HEK293 (cell line): ENCODE measurements at regions not wholly inside any gene's neighbourhood (a gene's known extent, or its start where the extent isn't known, plus 50 kb on each side); places are given as distances from the start of the nearest gene placed in this dataset.

Experiments
- KLF10 ChIP-seq: fragments of 450-650 bp; IDR thresholded peaks from 2 replicates; pipeline ENCODE4 v1.5.1; 2018; ENCODE audit warnings: missing biosample characterization, mild to moderate bottlenecking, missing genetic modification characterization
- MEIS1 ChIP-seq: sonication (generic); formaldehyde crosslinking; IDR thresholded peaks from 2 replicates; pipeline ENCODE4 v1.8.1; 2022; ENCODE audit warnings: missing genetic modification reagents, mild to moderate bottlenecking, borderline replicate concordance
- MYNN ChIP-seq: fragments of 450-650 bp; formaldehyde crosslinking; IDR thresholded peaks from 2 replicates; pipeline ENCODE4 v1.5.1; 2016; ENCODE audit warnings: missing biosample characterization, missing genetic modification characterization, borderline replicate concordance
- ZNF184 ChIP-seq: fragments of 450-650 bp; IDR thresholded peaks from 2 replicates; pipeline ENCODE4 v1.5.1; 2018; ENCODE audit warnings: missing biosample characterization, mild to moderate bottlenecking, missing genetic modification characterization
- ZNF19 ChIP-seq: fragments of 450-650 bp; formaldehyde crosslinking; IDR thresholded peaks from 2 replicates; pipeline ENCODE4; 2016; ENCODE audit warnings: missing biosample characterization, missing genetic modification characterization, low read depth
- ZNF24 ChIP-seq: fragments of 450-650 bp; formaldehyde crosslinking; IDR thresholded peaks from 2 replicates; pipeline ENCODE4 v1.5.1; 2016; ENCODE audit warnings: missing biosample characterization, missing genetic modification characterization
- ZNF266 ChIP-seq: fragments of 450-650 bp; formaldehyde crosslinking; IDR thresholded peaks from 2 replicates; pipeline ENCODE4 v1.5.1; 2016; ENCODE audit warnings: missing biosample characterization, missing genetic modification characterization, low read depth
- ZNF274 ChIP-seq, 2 experiments: fragments of 200-500 bp in 1 of 2; fragments of 450-650 bp in 1 of 2; sonication (Bioruptor generic) in 1 of 2; formaldehyde crosslinking in 1 of 2; IDR thresholded peaks; 2 replicates each; pipeline versions ENCODE4 v1.5.1 to v1.6.1; 2014 to 2016; ENCODE audit warnings: borderline replicate concordance in 1 of 2, inconsistent platforms in 1 of 2, low read length in 1 of 2, missing biosample characterization in 1 of 2, missing genetic modification characterization in 1 of 2
- ZNF621 ChIP-seq: fragments of 450-650 bp; formaldehyde crosslinking; IDR thresholded peaks from 2 replicates; pipeline ENCODE4 v1.5.1; 2017; ENCODE audit warnings: missing biosample characterization, missing genetic modification characterization
- ZNF777 ChIP-seq: fragments of 450-650 bp; formaldehyde crosslinking; IDR thresholded peaks from 2 replicates; pipeline ENCODE4 v1.5.1; 2017; ENCODE audit warnings: missing biosample characterization, missing genetic modification characterization, borderline replicate concordance
- TF ChIP-seq, protein P1 (sequence below): fragments of 450-650 bp; formaldehyde crosslinking; IDR thresholded peaks from 2 replicates; pipeline ENCODE4 v1.5.1; 2016; ENCODE audit warnings: missing biosample characterization, missing genetic modification characterization
- TF ChIP-seq, protein P2 (sequence below): fragments of 450-650 bp; formaldehyde crosslinking; IDR thresholded peaks from 2 replicates; pipeline ENCODE4 v1.5.1; 2016; ENCODE audit warnings: missing biosample characterization, missing genetic modification characterization

- TF ChIP-seq KLF10 (tag by site-specific recombination) (no peak), ZNF266 (tag by site-specific recombination) (no peak), ZNF274 (IDR thresholded peaks at IDR 0.05; ENCODE audit: low read length) (no peak), ZNF274 (tag by site-specific recombination; IDR thresholded peaks at IDR 0.05; ENCODE audit: borderline replicate concordance) (no peak), ZNF24 (tag by site-specific recombination) (no peak), MYNN (tag by site-specific recombination) (no peak), ZNF19 (no peak), MEIS1 (CRISPR knock-in tag) (no peak), ZNF777 (tag by site-specific recombination) (no peak), ZNF621 (tag by site-specific recombination) (no peak), ZNF184 (tag by site-specific recombination) (no peak)
- TF ChIP-seq, protein P1, sequence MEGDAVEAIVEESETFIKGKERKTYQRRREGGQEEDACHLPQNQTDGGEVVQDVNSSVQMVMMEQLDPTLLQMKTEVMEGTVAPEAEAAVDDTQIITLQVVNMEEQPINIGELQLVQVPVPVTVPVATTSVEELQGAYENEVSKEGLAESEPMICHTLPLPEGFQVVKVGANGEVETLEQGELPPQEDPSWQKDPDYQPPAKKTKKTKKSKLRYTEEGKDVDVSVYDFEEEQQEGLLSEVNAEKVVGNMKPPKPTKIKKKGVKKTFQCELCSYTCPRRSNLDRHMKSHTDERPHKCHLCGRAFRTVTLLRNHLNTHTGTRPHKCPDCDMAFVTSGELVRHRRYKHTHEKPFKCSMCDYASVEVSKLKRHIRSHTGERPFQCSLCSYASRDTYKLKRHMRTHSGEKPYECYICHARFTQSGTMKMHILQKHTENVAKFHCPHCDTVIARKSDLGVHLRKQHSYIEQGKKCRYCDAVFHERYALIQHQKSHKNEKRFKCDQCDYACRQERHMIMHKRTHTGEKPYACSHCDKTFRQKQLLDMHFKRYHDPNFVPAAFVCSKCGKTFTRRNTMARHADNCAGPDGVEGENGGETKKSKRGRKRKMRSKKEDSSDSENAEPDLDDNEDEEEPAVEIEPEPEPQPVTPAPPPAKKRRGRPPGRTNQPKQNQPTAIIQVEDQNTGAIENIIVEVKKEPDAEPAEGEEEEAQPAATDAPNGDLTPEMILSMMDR: no peak
- TF ChIP-seq, protein P2, sequence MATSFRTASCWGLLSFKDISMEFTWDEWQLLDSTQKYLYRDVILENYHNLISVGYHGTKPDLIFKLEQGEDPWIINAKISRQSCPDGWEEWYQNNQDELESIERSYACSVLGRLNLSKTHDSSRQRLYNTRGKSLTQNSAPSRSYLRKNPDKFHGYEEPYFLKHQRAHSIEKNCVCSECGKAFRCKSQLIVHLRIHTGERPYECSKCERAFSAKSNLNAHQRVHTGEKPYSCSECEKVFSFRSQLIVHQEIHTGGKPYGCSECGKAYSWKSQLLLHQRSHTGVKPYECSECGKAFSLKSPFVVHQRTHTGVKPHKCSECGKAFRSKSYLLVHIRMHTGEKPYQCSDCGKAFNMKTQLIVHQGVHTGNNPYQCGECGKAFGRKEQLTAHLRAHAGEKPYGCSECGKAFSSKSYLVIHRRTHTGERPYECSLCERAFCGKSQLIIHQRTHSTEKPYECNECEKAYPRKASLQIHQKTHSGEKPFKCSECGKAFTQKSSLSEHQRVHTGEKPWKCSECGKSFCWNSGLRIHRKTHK (tag by site-specific recombination): no peak
These were observed 149.0 kb downstream of the SYK start for GRCh38 chr9:90950600-90950999.
